ENCODE measurements at regions not wholly inside any gene's neighbourhood (a gene's known extent, or its start where the extent isn't known, plus 50 kb on each side); places are given as distances from the start of the nearest gene placed in this dataset.

- H3K9me3 ChIP-seq (ENCODE audit: insufficient read depth, low read depth, low read length): peaks cover 3% of the 10 kb centered on the region
- no peak overlapping the region for H3K4me2 ChIP-seq (ENCODE audit: low read length)
- H3K79me2 ChIP-seq (ENCODE audit: insufficient read depth, low read length): no peaks in the 10 kb centered on the region
- H4K20me1 ChIP-seq (ENCODE audit: insufficient read depth, low read length): no peaks in the 10 kb centered on the region
- TF ChIP-seq EZH2 (IDR thresholded peaks at IDR 0.05; ENCODE audit: insufficient read depth, low read length) (no peak), CTCF (IDR thresholded peaks at IDR 0.05; ENCODE audit: insufficient read depth, low read depth, low read length) (no peak)
- FAIRE-seq: no peak
- peaks cover 34% of the 10 kb centered on the region for H3K27me3 Mint-ChIP-seq (ENCODE audit: low read depth, unreplicated experiment)
- H3K27me3 ChIP-seq (ENCODE audit: insufficient read depth, low read length): no peaks in the 10 kb centered on the region
- no peaks in the 10 kb centered on the region for H3K9me3 Mint-ChIP-seq (ENCODE audit: unreplicated experiment)
- no peak overlapping the region for H3K4me3 Mint-ChIP-seq (ENCODE audit: unreplicated experiment)
- H3K4me1 Mint-ChIP-seq (ENCODE audit: low read depth, unreplicated experiment): peaks cover 7% of the 10 kb centered on the region
- H2AFZ ChIP-seq (ENCODE audit: low read depth, low read length): no peak overlapping the region
- no peak overlapping the region for H3K9ac ChIP-seq (ENCODE audit: low read length)
- H3K27ac Mint-ChIP-seq (ENCODE audit: unreplicated experiment): no peak overlapping the region
- H3K4me3 ChIP-seq (ENCODE audit: insufficient read depth, low read depth, low read length): no peak overlapping the region
- no peaks in the 10 kb centered on the region for H3K4me1 ChIP-seq (ENCODE audit: insufficient read depth, low read length)
- H3K36me3 ChIP-seq (ENCODE audit: insufficient read depth, low read length): no peaks in the 10 kb centered on the region
- no peak overlapping the region for H3K27ac ChIP-seq (ENCODE audit: low read depth, low read length)
- no peak for DNase-seq (ENCODE audit: low read depth)
- H3K36me3 Mint-ChIP-seq (ENCODE audit: low read depth, unreplicated experiment): no peaks in the 10 kb centered on the region
These were observed 274.5 kb upstream of the B3GAT1 start for GRCh38 chr11:134686460-134687061.

GRCh38 chr11:134685793-134686380 is 273.8 kb upstream of the B3GAT1 start:
- no peak overlapping the region for H3K27ac Mint-ChIP-seq (ENCODE audit: unreplicated experiment)
- peaks cover 32% of the 10 kb centered on the region for H3K27me3 Mint-ChIP-seq (ENCODE audit: low read depth, unreplicated experiment)
- no peaks in the 10 kb centered on the region for H3K9me3 ChIP-seq (ENCODE audit: insufficient read depth, low read depth, low read length)
- H3K4me3 ChIP-seq (ENCODE audit: insufficient read depth, low read depth, low read length): no peak overlapping the region
- FAIRE-seq: no peak
- no peak overlapping the region for H3K4me2 ChIP-seq (ENCODE audit: low read length)
- no peaks in the 10 kb centered on the region for H3K36me3 ChIP-seq (ENCODE audit: insufficient read depth, low read length)
- no peaks in the 10 kb centered on the region for H4K20me1 ChIP-seq (ENCODE audit: insufficient read depth, low read length)
- no peak overlapping the region for H2AFZ ChIP-seq (ENCODE audit: low read depth, low read length)
- H3K9me3 Mint-ChIP-seq (ENCODE audit: unreplicated experiment): no peaks in the 10 kb centered on the region
- no peaks in the 10 kb centered on the region for H3K4me1 ChIP-seq (ENCODE audit: insufficient read depth, low read length)
- no peak overlapping the region for H3K4me3 Mint-ChIP-seq (ENCODE audit: unreplicated experiment)
- TF ChIP-seq EZH2 (IDR thresholded peaks at IDR 0.05; ENCODE audit: insufficient read depth, low read length) (no peak), CTCF (IDR thresholded peaks at IDR 0.05; ENCODE audit: insufficient read depth, low read depth, low read length) (no peak)
- no peak for DNase-seq (ENCODE audit: low read depth)
- peaks cover 7% of the 10 kb centered on the region for H3K4me1 Mint-ChIP-seq (ENCODE audit: low read depth, unreplicated experiment)
- H3K9ac ChIP-seq (ENCODE audit: low read length): no peak overlapping the region
- H3K79me2 ChIP-seq (ENCODE audit: insufficient read depth, low read length): no peaks in the 10 kb centered on the region
- H3K27me3 ChIP-seq (ENCODE audit: insufficient read depth, low read length): no peaks in the 10 kb centered on the region
- H3K36me3 Mint-ChIP-seq (ENCODE audit: low read depth, unreplicated experiment): no peaks in the 10 kb centered on the region
- no peak overlapping the region for H3K27ac ChIP-seq (ENCODE audit: low read depth, low read length)

DNA sequence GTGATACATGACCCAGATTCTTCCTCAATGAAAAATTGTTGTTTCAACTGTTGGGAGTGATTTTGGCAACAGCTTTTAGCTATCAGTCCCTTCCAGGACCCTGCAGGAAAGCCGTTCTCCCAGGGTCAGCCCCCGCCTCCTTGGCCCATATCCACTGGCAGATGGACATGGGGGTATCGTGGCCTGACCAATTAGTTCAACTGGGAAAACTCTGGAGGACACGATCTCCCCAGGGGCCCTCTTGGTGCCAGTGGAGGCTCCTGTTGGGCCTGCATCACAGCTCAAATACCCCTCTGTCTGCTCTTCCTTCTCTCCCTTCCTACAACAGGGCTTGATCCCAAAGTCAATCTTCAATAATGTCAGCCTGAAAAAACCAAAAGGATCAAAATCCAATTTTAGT is 272.5 kb upstream of the B3GAT1 start:
- peaks cover 22% of the 10 kb centered on the region for H3K27me3 Mint-ChIP-seq (ENCODE audit: low read depth, unreplicated experiment)
- Histone ChIP-seq H3K9ac (ENCODE audit: low read length) (no peak overlapping the region), H3K27me3 (ENCODE audit: insufficient read depth, low read length) (no peaks in the 10 kb centered on the region), H3K9me3 (ENCODE audit: insufficient read depth, low read depth, low read length) (no peaks in the 10 kb centered on the region), H2AFZ (ENCODE audit: low read depth, low read length) (no peak overlapping the region), H3K36me3 (ENCODE audit: insufficient read depth, low read length) (no peaks in the 10 kb centered on the region), H3K79me2 (ENCODE audit: insufficient read depth, low read length) (no peaks in the 10 kb centered on the region), H3K4me2 (ENCODE audit: low read length) (no peak overlapping the region), H4K20me1 (ENCODE audit: insufficient read depth, low read length) (no peaks in the 10 kb centered on the region), H3K27ac (ENCODE audit: low read depth, low read length) (no peak overlapping the region), H3K4me1 (ENCODE audit: insufficient read depth, low read length) (no peaks in the 10 kb centered on the region), H3K4me3 (ENCODE audit: insufficient read depth, low read depth, low read length) (no peak overlapping the region)
- FAIRE-seq (no peak), DNase-seq (ENCODE audit: low read depth) (no peak)
- no peaks in the 10 kb centered on the region for H3K9me3 Mint-ChIP-seq (ENCODE audit: unreplicated experiment)
- H3K4me3 Mint-ChIP-seq (ENCODE audit: unreplicated experiment): no peak overlapping the region
- TF ChIP-seq CTCF (IDR thresholded peaks at IDR 0.05; ENCODE audit: insufficient read depth, low read depth, low read length) (no peak), EZH2 (IDR thresholded peaks at IDR 0.05; ENCODE audit: insufficient read depth, low read length) (no peak)
- no peaks in the 10 kb centered on the region for H3K36me3 Mint-ChIP-seq (ENCODE audit: low read depth, unreplicated experiment)
- peaks cover 7% of the 10 kb centered on the region for H3K4me1 Mint-ChIP-seq (ENCODE audit: low read depth, unreplicated experiment)
- H3K27ac Mint-ChIP-seq (ENCODE audit: unreplicated experiment): no peak overlapping the region

All from astrocyte (in vitro differentiated cells and primary cell).